Medulla oblongata (tissue), 1 donor: ENCODE measurements at regions not wholly inside any gene's neighbourhood (a gene's known extent, or its start where the extent isn't known, plus 50 kb on each side); places are given as distances from the start of the nearest gene placed in this dataset.
"Not testable (repeated sequence)": the region's sequence is repeated elsewhere in the genome, so short reads cannot be mapped to it uniquely, and the experiment has no call there.

Experiments used
- DNase-seq: peaks from one replicate; pipeline ENCODE4 v3.0.0-alpha.2; 2015; ENCODE audit errors: extremely low spot score

DNA sequence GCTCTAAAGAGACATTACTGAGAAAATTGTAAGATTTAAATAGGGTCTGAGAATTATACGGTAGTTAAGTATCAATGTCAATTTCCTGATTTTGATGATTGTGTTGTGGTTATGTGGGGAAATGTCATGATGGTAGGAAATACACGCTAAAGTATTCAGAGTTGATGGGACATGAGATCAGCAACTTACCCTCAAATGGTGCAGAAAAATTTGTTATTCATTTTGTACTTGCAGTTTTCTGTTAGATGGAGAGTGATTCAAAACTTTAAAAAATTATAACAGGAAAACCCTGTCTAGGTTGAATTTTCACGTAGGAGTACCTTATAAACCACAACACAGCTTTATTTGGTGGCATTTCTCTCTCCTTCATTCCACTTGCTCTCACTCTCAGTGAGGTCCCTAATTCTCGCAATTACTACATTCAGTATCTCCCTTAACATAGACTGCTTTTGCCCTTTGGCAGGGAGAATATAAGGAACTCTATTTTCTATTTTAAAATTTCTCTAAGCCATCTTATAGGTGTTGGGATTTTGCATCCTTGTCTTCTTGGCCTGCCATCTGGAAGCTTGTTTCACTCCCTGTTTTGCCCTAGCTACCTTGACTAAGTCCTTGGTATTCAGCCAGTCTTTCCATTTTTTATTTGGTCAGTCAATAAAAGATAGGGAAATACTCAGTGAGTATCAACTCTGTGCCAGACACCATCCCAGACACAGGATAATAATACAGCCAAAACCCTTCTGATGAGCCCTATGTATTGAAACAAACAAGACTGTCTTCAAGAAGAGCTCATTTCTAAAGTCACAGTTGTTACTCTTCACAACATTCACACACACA lies 550.6 kb upstream of the ACVR2A start:
- no peak for DNase-seq

GRCh38 chr2:147288131-147288530 lies 556.7 kb upstream of the ACVR2A start:
- no peak for DNase-seq

DNA sequence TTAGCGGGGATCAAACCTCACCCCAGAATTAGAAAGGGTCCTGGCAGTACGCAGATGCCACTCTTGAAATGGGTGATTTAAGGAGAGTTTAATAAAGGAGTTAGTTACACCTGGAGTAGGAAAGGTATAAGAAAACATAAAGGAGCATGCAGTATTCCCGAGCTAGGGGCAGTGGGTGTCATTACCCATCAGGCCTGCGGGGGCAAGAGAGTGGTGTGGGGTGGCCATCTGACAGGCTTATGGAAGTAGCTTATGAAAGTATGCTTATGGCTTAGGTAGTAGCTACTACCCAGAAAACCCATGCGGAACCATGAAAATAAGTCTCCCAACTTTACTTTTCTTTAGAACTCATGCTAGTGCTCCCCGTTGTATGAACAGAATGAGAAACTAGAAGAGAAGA lies 568.9 kb upstream of the ACVR2A start:
- DNase-seq, result no peak

- DNase-seq, result no peak
Measured at GRCh38 chr2:147273628-147274027, 571.2 kb upstream of the ACVR2A start.

GRCh38 chr2:147273106-147273505 lies 571.7 kb upstream of the ACVR2A start:
- no peak for DNase-seq

DNA sequence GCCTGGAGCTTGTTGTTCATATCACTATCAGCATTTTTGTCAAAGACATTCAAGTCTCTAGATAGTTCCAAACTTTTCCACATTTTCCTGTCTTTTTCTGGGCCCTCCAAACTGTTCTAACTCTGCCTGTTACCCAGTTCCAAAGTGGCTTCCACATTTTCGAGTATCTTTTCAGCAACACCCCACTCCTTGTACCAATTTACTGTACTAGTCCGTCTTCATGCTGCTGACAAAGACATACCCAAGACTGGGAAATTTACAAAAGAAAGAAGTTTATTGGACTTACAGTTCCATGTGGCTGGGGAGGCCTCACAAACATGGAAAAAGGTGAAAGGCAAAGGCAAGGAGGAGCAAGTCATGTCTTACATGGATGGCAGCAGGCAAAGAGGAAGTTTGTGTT lies 575.2 kb upstream of the ACVR2A start:
- not testable (repeated sequence) for DNase-seq

DNA sequence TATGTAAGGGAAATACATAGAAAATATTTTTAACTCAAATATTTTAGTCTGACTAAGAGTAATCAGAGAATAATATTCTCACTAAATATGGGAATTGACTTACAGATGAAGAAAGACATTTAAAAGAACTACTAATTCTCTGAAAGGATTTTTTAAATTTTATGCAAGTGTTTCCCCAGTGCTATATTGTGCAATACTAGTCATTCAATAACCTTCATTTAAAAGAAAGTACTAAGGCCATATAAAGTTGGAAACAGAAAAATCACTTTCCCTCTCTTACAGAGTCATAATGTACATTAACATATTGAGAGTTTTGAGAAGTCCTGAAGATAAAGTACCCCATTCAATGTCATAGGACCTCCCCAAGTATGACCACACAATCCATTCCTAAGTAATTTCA lies 584.6 kb upstream of the ACVR2A start:
- DNase-seq, result no peak

- peak; percentile 55 for DNase-seq
Measured at GRCh38 chr2:147255812-147256211, 589.0 kb upstream of the ACVR2A start.

GRCh38 chr2:147250652-147251356 lies 594.0 kb upstream of the ACVR2A start:
- no peak for DNase-seq

DNA sequence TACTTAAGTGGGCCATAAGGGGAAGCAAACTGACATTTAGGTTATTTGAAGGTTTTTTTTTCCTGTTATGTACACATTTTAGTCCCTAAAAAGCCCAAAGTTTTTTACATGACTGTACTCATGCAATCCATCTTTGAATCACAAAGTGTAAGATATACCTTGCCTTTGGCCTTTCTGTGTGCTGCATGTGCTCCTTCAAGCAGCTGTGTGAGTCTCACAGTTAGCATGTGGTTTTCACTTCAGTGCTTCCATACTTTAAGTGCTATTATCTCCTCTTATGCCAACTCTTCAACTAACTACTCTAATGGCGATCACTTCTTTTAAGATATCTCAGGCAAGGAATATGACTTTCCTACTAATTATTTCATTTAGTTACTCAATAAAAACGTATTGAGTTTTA lies 597.1 kb upstream of the ACVR2A start:
- DNase-seq, result no peak

DNA sequence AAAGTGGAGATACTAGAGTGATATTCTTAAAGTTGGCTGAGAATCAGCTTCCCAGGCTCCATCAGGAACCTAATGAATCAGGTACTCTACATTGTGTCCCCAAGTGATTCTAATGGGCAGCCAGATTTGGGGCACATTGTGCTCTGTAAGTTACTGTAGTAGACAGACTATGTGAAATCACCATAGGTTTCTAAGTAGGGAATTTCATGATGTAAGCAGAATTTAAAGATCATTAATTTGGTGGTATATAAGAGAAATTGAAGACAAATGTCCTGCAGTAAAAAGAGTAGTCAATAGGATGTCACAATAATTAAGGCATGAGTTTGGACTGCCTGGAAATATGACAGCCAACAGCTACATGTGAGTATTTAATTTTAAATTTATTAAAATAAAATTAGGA lies 602.4 kb upstream of the ACVR2A start:
- no peak for DNase-seq

DNA sequence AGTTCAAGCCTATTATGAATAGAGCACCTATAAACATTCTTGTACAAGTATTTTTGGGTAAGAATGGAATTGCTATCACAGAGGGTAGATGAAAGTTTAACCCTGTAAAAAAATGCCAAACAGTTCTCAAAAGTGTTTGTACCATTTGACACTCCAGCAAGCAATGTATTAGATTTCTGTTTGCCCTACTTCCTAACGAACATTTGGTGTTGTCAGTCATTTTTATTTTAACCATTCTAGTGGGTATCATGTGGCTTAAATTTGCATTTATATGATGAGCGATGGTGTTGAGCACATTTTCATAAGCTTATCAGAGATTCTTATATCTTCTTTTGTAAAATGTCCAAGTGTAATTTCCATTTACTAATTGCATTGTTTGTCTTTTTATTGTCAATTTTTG lies 608.2 kb upstream of the ACVR2A start:
- DNase-seq, result no peak

DNA sequence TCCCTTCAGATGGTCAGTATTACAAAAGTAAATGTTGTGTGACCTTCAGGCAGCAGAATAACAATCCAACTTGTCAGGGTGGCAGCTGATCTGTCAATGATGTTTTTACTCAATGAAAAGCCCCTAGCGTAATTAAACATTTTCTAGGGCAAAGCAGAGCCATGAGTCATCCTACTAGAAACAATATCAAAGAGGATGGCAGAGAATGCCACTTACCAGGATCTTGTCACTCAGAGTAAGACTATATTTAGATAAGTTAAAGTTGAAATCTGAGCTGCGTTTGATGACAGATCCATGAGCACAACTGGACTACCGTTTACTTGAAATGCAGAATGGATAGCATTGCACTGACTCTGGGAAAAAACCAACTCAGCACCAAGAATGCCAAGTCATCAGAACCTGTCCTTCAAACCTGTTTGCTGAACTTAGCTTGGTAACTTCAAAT lies 612.6 kb upstream of the ACVR2A start:
- DNase-seq, result no peak

- DNase-seq, result no peak
Measured at GRCh38 chr2:147231607-147232006, 613.2 kb upstream of the ACVR2A start.

DNA sequence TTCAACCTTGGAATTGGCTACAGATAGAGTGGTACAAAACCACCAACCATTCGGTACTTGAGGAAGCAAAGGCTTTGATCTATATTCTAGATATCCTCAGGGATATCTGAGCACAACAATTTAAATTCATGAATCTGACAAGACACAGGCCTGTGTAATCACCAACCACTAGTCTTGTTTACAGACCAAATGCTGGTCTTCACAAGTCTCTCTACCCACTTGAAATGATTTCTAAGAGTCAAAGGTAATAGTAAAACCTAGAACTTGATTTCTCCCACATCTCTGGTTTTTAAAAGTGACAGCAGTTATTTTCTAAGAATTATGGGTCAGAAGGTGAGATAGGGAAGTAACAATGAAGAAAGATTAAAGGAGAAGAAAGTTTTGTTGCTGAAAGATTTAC lies 613.7 kb upstream of the ACVR2A start:
- no peak for DNase-seq

DNA sequence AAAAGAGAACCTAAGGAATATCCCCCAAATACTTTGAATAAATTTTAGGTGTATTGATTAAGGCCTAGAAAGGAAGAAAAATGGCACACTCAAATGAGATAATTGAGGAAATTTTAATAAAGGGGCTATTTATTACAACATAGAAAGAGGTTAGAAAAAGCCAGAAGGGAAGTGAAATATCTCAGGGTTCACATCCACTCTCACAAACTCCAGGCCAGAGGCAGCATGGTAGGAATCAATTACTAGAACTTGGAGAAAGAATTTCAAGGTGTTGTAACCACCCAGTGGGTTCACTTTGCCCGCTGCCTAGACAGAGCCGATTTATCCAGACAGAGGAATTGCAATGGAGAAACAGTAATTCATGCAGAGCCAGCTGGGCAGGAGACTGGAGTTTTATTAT lies 617.5 kb upstream of the ACVR2A start:
- no peak for DNase-seq

DNA sequence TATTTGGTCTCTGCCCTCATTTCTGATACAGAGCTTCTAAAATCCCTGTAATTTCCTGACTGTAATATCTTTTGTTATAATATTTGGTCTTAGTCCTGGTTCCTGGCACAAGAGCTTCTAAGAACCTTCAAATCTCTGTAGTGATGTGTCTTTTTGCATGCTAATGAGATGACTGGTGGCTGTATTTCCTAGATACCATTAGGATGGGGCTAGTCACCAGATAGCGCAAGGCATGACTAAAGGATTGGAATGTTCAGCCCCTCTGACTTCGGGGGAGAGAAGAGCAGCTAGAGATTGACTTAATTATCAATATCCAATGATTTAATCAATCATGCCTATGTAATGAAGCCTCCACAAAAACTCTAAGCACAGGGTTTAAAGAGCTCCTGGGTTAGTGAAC lies 620.8 kb upstream of the ACVR2A start:
- no peak for DNase-seq

GRCh38 chr2:147223553-147224060 lies 621.2 kb upstream of the ACVR2A start:
- no peak for DNase-seq

- DNase-seq, result no peak
Measured at GRCh38 chr2:147223119-147223518, 621.7 kb upstream of the ACVR2A start.

- DNase-seq, result no peak
Measured at GRCh38 chr2:147222506-147222905, 622.3 kb upstream of the ACVR2A start.

DNA sequence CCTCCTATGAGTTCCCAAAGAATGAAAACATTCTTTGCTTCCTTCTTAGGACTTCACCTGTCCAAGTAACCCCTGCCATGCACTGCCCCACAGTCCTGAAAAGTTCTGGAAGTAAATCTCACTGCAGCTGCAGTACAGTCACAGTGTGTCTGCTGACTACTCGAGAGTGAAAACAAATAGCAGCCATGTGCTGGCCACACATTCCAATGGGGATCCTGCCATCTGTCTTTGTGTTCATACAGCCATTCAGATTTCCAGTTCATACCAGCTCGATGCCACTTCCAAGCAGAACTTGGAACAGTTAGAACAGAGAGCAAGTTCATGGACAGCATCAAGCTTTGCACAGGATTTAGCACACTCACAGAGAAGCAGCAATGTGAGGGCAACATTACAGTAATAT lies 629.9 kb upstream of the ACVR2A start:
- DNase-seq, result no peak

DNA sequence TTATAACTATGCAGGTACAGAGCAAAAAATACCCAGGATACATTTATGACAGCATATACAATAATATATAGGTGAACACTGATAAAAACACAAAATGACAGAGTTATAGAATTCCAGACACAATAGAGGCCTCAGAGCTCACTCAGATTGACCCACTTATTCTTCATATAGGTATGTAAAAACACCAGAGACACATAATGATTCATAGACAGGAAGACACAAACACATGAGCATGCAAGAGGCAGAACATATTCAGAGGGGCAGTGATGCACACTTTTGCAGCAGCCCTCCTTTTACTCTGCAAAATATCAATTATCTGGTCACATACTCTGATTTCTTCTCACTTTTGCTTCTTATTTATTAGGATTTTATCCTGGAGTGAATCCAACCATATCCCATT lies 633.3 kb upstream of the ACVR2A start:
- DNase-seq, result no peak

DNA sequence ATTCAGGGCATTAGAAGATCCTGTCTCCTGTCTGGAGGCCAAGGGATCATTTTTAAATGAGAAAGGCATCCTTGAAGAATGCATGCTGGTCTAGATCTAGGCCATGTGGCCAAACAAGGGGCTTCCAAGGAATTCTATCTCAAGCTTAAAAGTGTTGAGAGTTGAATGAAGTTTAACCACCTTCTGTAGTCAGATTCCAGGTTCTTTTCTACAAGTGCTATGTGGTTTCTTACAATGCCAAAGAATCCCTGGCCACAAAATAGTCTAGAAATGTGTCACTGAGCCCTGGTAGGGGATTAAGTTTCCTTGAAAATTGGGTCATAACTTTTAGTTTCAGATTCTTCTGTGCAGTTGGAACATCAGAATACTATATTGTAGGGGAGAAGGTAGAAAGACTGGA lies 640.7 kb upstream of the ACVR2A start:
- DNase-seq, result no peak
